HEK293 (cell line): ENCODE measurements at regions not wholly inside any gene's neighbourhood (a gene's known extent, or its start where the extent isn't known, plus 50 kb on each side); places are given as distances from the start of the nearest gene placed in this dataset.

Experiments
- CTCF ChIA-PET: fragments of 350-600 bp; formaldehyde crosslinking; extraction: SDS; loops from one replicate; lab custom pipeline; 2021; ENCODE audit warnings: antibody characterized with exemption; lab: Yijun Ruan, JAX
- POLR2A ChIA-PET: fragments of 300-600 bp; formaldehyde crosslinking; extraction: SDS; loops from one replicate; lab custom pipeline; 2020; ENCODE audit warnings: antibody characterized with exemption, inconsistent platforms; lab: Yijun Ruan, JAX
- H3K27ac ChIP-seq: fragments of 200-500 bp; sonication (Bioruptor generic); 2 replicates; pipeline ENCODE4 v1.5.1; 2014; ENCODE audit warnings: low read depth, low read length, control low read depth, inconsistent platforms; ENCODE audit errors: extremely low read depth
- H3K36me3 ChIP-seq, 2 experiments: fragments of 200-500 bp in 1 of 2; sonication (Bioruptor generic) in 1 of 2; 1 replicate in 1 of 2; 2 replicates in 1 of 2; pipeline ENCODE4 v1.5.1; 2014 to 2017; ENCODE audit warnings: inconsistent platforms in 2 of 2, low read length in 2 of 2; ENCODE audit not compliant: control insufficient read depth in 2 of 2, insufficient read depth in 1 of 2
- H3K4me1 ChIP-seq: fragments of 200-500 bp; sonication (Bioruptor generic); 2 replicates; pipeline ENCODE4 v1.5.1; 2014; ENCODE audit warnings: mild to moderate bottlenecking, low read length, inconsistent platforms; ENCODE audit not compliant: control insufficient read depth, insufficient read depth
- H3K4me3 ChIP-seq: 2 replicates; pipeline ENCODE4 v1.5.1; 2011; ENCODE audit warnings: low read depth, mild to moderate bottlenecking, control low read depth, low read length, moderate library complexity
- H3K9me3 ChIP-seq: fragments of 200-500 bp; sonication (Bioruptor generic); 2 replicates; pipeline ENCODE4 v1.5.1; 2014; ENCODE audit warnings: low read depth, low read length, inconsistent platforms; ENCODE audit not compliant: control insufficient read depth, insufficient read depth
- CTCF ChIP-seq: fragments of 450-650 bp; formaldehyde crosslinking; IDR thresholded peaks from 2 replicates; pipeline ENCODE4 v1.5.1; 2016; ENCODE audit warnings: missing biosample characterization, missing genetic modification characterization
- ZNF404 ChIP-seq: fragments of 450-650 bp; formaldehyde crosslinking; IDR thresholded peaks from 2 replicates; pipeline ENCODE4 v1.5.1; 2017; ENCODE audit warnings: missing biosample characterization, missing genetic modification characterization
- ZNF449 ChIP-seq: fragments of 450-650 bp; formaldehyde crosslinking; IDR thresholded peaks from 2 replicates; pipeline ENCODE4 v1.5.1; 2017; ENCODE audit warnings: missing biosample characterization, mild to moderate bottlenecking, missing genetic modification characterization, moderate library complexity
- ZNF544 ChIP-seq: fragments of 450-650 bp; formaldehyde crosslinking; IDR thresholded peaks from 2 replicates; pipeline ENCODE4 v1.5.0; 2017; ENCODE audit warnings: missing biosample characterization, missing genetic modification characterization
- ZNF571 ChIP-seq: fragments of 450-650 bp; formaldehyde crosslinking; IDR thresholded peaks from 2 replicates; pipeline ENCODE4 v1.5.0; 2017; ENCODE audit warnings: missing biosample characterization, missing genetic modification characterization
- ZNF670 ChIP-seq: fragments of 450-650 bp; formaldehyde crosslinking; IDR thresholded peaks from 2 replicates; pipeline ENCODE4 v1.5.1; 2016; ENCODE audit warnings: missing biosample characterization, missing genetic modification characterization, low read depth
- ZNF707 ChIP-seq: fragments of 450-650 bp; formaldehyde crosslinking; IDR thresholded peaks from 2 replicates; pipeline ENCODE4 v1.5.1; 2016; ENCODE audit warnings: missing biosample characterization, missing genetic modification characterization
- TF ChIP-seq, protein P1 (sequence below): fragments of 450-650 bp; formaldehyde crosslinking; IDR thresholded peaks from 2 replicates; pipeline ENCODE4 v1.5.1; 2016; ENCODE audit warnings: missing biosample characterization, missing genetic modification characterization
- TF ChIP-seq, protein P2 (sequence below): fragments of 450-650 bp; formaldehyde crosslinking; IDR thresholded peaks from 2 replicates; pipeline ENCODE4 v1.5.1; 2017; ENCODE audit warnings: missing biosample characterization, missing genetic modification characterization
- TF ChIP-seq, protein P3 (sequence below): fragments of 450-650 bp; formaldehyde crosslinking; IDR thresholded peaks from 2 replicates; pipeline ENCODE4 v1.5.1; 2016; ENCODE audit warnings: missing biosample characterization, missing genetic modification characterization
- TF ChIP-seq, protein P4 (sequence below): fragments of 450-650 bp; formaldehyde crosslinking; IDR thresholded peaks from 2 replicates; pipeline ENCODE4 v1.5.1; 2016; ENCODE audit warnings: missing biosample characterization, missing genetic modification characterization, borderline replicate concordance

DNA sequence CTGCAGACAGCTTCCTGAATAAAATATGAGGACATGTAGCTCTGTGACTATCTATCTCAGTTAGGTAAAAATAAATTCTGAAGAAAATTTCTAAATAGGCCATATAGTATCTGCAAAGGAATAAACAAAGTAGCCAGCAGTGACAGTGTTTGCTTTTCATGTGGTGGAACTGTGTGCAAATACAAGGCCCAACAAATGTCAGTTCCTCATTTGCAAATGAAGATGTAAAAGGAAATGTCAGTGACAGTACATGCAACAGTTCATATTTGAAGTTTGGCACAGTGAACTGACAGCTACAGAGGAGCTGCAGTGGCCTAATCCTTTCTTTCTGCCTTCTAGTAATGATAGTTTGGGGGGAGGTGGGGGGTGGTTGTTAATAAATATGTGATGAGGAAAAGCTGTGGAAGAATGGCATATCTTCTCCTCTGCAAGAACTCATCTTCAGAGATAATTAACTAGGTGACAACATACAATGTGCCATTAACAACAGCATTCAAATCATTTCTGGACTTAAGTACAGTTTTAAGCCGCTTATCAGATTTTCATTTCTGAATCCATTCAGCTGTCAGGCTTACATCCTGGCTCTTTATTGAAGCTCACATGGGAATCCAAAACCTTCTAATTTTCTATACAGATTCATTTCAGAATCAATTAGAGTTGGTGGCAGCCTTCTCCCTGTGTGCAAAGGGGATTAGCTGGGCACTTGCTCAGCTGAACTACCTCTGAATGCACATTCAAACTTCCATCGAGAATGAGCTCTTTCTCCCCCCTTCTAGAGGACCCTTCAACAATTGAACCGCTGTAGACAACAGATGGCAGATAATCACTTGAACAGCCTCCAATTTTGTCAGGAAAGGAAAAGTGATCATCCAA is 1059.0 kb upstream of the EPHA7 start:
- H3K27ac ChIP-seq, result no peak overlapping the region
- no peaks in the 10 kb centered on the region for H3K9me3 ChIP-seq
- H3K36me3 ChIP-seq, result no peaks in the 10 kb centered on the region
- CTCF ChIA-PET, result no interaction called here
- H3K4me3 ChIP-seq, result no peak overlapping the region
- H3K4me1 ChIP-seq, result no peaks in the 10 kb centered on the region
- TF ChIP-seq, protein P1, sequence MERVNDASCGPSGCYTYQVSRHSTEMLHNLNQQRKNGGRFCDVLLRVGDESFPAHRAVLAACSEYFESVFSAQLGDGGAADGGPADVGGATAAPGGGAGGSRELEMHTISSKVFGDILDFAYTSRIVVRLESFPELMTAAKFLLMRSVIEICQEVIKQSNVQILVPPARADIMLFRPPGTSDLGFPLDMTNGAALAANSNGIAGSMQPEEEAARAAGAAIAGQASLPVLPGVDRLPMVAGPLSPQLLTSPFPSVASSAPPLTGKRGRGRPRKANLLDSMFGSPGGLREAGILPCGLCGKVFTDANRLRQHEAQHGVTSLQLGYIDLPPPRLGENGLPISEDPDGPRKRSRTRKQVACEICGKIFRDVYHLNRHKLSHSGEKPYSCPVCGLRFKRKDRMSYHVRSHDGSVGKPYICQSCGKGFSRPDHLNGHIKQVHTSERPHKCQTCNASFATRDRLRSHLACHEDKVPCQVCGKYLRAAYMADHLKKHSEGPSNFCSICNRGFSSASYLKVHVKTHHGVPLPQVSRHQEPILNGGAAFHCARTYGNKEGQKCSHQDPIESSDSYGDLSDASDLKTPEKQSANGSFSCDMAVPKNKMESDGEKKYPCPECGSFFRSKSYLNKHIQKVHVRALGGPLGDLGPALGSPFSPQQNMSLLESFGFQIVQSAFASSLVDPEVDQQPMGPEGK, result no peak
- TF ChIP-seq, protein P2, sequence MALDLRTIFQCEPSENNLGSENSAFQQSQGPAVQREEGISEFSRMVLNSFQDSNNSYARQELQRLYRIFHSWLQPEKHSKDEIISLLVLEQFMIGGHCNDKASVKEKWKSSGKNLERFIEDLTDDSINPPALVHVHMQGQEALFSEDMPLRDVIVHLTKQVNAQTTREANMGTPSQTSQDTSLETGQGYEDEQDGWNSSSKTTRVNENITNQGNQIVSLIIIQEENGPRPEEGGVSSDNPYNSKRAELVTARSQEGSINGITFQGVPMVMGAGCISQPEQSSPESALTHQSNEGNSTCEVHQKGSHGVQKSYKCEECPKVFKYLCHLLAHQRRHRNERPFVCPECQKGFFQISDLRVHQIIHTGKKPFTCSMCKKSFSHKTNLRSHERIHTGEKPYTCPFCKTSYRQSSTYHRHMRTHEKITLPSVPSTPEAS (tag by site-specific recombination), result no peak
- TF ChIP-seq ZNF670 (tag by site-specific recombination) (no peak), CTCF (tag by site-specific recombination) (no peak), ZNF707 (tag by site-specific recombination) (no peak), ZNF571 (tag by site-specific recombination) (no peak), ZNF404 (tag by site-specific recombination) (no peak)
- TF ChIP-seq, protein P3, sequence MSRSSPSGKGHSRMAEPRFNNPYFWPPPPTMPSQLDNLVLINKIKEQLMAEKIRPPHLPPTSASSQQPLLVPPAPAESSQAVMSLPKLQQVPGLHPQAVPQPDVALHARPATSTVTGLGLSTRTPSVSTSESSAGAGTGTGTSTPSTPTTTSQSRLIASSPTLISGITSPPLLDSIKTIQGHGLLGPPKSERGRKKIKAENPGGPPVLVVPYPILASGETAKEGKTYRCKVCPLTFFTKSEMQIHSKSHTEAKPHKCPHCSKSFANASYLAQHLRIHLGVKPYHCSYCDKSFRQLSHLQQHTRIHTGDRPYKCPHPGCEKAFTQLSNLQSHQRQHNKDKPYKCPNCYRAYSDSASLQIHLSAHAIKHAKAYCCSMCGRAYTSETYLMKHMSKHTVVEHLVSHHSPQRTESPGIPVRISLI (tag by site-specific recombination), result no peak
- TF ChIP-seq, protein P4, sequence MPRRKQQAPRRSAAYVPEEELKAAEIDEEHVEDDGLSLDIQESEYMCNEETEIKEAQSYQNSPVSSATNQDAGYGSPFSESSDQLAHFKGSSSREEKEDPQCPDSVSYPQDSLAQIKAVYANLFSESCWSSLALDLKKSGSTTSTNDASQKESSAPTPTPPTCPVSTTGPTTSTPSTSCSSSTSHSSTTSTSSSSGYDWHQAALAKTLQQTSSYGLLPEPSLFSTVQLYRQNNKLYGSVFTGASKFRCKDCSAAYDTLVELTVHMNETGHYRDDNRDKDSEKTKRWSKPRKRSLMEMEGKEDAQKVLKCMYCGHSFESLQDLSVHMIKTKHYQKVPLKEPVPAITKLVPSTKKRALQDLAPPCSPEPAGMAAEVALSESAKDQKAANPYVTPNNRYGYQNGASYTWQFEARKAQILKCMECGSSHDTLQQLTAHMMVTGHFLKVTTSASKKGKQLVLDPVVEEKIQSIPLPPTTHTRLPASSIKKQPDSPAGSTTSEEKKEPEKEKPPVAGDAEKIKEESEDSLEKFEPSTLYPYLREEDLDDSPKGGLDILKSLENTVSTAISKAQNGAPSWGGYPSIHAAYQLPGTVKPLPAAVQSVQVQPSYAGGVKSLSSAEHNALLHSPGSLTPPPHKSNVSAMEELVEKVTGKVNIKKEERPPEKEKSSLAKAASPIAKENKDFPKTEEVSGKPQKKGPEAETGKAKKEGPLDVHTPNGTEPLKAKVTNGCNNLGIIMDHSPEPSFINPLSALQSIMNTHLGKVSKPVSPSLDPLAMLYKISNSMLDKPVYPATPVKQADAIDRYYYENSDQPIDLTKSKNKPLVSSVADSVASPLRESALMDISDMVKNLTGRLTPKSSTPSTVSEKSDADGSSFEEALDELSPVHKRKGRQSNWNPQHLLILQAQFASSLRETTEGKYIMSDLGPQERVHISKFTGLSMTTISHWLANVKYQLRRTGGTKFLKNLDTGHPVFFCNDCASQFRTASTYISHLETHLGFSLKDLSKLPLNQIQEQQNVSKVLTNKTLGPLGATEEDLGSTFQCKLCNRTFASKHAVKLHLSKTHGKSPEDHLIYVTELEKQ (tag by site-specific recombination), result no peak
- POLR2A ChIA-PET, result no interaction called here

GRCh38 chr6:94468830-94469229 is 1049.5 kb upstream of the EPHA7 start:
- no peaks in the 10 kb centered on the region for H3K36me3 ChIP-seq
- ChIA-PET POLR2A (no interaction called here), CTCF (no interaction called here)
- no peaks in the 10 kb centered on the region for H3K4me1 ChIP-seq
- H3K9me3 ChIP-seq, result no peaks in the 10 kb centered on the region
- H3K27ac ChIP-seq, result no peak overlapping the region
- no peak overlapping the region for H3K4me3 ChIP-seq
- no peak for TF ChIP-seq ZNF449
- no peak for TF ChIP-seq ZNF544 (tag by site-specific recombination)
